Neural progenitor cell (in vitro differentiated cells): ENCODE measurements at regions not wholly inside any gene's neighbourhood (a gene's known extent, or its start where the extent isn't known, plus 50 kb on each side); places are given as distances from the start of the nearest gene placed in this dataset.

Source experiments
- CTCF ChIP-seq: fragments of 200-600 bp; sonication (generic); IDR thresholded peaks from 2 replicates; pipeline ENCODE4 v1.5.1; 2017; ENCODE audit warnings: antibody characterized with exemption, mild to moderate bottlenecking
- EZH2 ChIP-seq: fragments of 200-600 bp; sonication (generic); IDR thresholded peaks from 2 replicates; pipeline ENCODE4 v1.6.1; 2017; ENCODE audit warnings: antibody characterized with exemption, mild to moderate bottlenecking, moderate library complexity
- EZH2phosphoT487 ChIP-seq: fragments of 200-600 bp; sonication (generic); IDR thresholded peaks from 2 replicates; pipeline ENCODE4 v1.6.1; 2017; ENCODE audit warnings: antibody characterized with exemption

GRCh38 chr3:43866529-43867353 is 176.0 kb downstream of the ABHD5 start:
- TF ChIP-seq CTCF (no peak), EZH2 (no peak), EZH2phosphoT487 (no peak)
